Ovary (tissue), 7 donors: ENCODE measurements at regions not wholly inside any gene's neighbourhood (a gene's known extent, or its start where the extent isn't known, plus 50 kb on each side); places are given as distances from the start of the nearest gene placed in this dataset.

Source experiments
- DNase-seq, 5 donors: peaks; one replicate each; pipeline ENCODE4 v3.0.0-alpha.2; 2019 to 2020
- H3K27ac ChIP-seq, 2 donors: fragments of 200-600 bp; one replicate each; pipeline versions ENCODE4 v1.5.1 to v1.8.0; 2019 to 2022
- H3K27me3 ChIP-seq: fragments of 200-600 bp; one replicate; pipeline ENCODE4 v1.8.0; 2022
- H3K36me3 ChIP-seq: fragments of 200-600 bp; sonication (generic); one replicate; pipeline ENCODE4 v1.5.1; 2019
- H3K4me1 ChIP-seq: one replicate; pipeline ENCODE4 v1.8.1; 2013; ENCODE audit warnings: mild to moderate bottlenecking, moderate library complexity; ENCODE audit not compliant: insufficient read depth
- H3K4me3 ChIP-seq: fragments of 200-600 bp; sonication (generic); one replicate; pipeline ENCODE4 v1.5.1; 2017
- H3K9me3 ChIP-seq, 2 donors: fragments of 200-600 bp in 1 of 2; sonication (generic) in 1 of 2; one replicate each; pipeline versions ENCODE4 v1.5.1 to v1.8.1; 2013 to 2019; ENCODE audit warnings: mild to moderate bottlenecking in 1 of 2, moderate library complexity in 1 of 2
- EP300 ChIP-seq: sonication (generic); formaldehyde crosslinking; IDR thresholded peaks from one replicate; pipeline ENCODE4 v1.6.1; 2017; ENCODE audit warnings: antibody characterized with exemption
- POLR2A ChIP-seq: fragments of 450-650 bp; IDR thresholded peaks from one replicate; pipeline ENCODE4 v1.6.1; 2017; ENCODE audit warnings: antibody characterized with exemption, mild to moderate bottlenecking, moderate library complexity
- WGBS, 3 donors: extraction: QIAGEN DNeasy Blood & Tissue Kit in 1 of 3; methylation state at CpG; one replicate each; pipeline versions ENCODE4 v1.1.5 to v1.1.7; 2013 to 2017; 5-methylcytosine and 5-hydroxymethylcytosine counted together
- intact Hi-C, 4 donors: fragments of 100-400 bp; cut with DNase I; formaldehyde crosslinking; loops; one replicate each; pipeline versions ENCODE4 v1.11.0 to v1.15.1; 2022 to 2023
- TF ChIP-seq, protein P1 (sequence below), 3 donors: fragments of 450-650 bp in 2 of 3; fragments of 200-600 bp in 1 of 3; IDR thresholded peaks; one replicate each; pipeline versions ENCODE4 v1.5.1 to v1.8.0; 2016 to 2022; ENCODE audit warnings: antibody characterized with exemption in 3 of 3, mild to moderate bottlenecking in 1 of 3
- donor health status: DM: no; HTN: no; CAD: no; lungs with moderate emphysema.
- donor health status: DM: no; HTN: no; CAD: no.
- donor health status: Bipolar disorder and iron deficiency.
- donor health status: DM: no; HTN: no; CAD: no.
- donor health status: DM: yes; HTN: yes; CAD: no.

DNA sequence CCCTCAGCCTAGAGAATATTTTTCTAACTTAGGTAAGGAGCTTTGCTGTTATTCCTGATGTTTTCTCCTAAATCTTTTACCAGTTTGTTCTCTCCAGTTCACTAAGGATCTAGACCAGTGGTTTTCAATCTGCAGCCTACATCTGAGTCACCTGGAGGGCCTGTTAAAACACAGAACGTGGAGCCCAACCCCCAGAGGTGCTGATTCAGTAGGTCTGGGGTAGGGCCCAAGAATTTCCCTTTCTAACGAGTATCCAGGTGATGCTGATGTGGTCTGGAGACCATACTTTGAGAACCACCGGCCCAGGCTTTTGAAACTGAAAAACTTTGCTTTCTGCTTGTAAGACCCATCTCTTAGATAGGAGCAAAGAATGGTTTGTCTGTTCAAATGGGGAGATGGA is 51.2 kb upstream of the KMT2E start:
- Histone ChIP-seq H3K36me3 (no peaks in the 10 kb centered on the region), H3K27me3 (no peaks in the 10 kb centered on the region), H3K4me1 (peaks cover 9% of the 10 kb centered on the region), H3K27ac (no peak overlapping the region), H3K4me3 (no peak overlapping the region), H3K9me3 (no peaks in the 10 kb centered on the region)
- intact Hi-C loops: no loop called here
- TF ChIP-seq, protein P1, sequence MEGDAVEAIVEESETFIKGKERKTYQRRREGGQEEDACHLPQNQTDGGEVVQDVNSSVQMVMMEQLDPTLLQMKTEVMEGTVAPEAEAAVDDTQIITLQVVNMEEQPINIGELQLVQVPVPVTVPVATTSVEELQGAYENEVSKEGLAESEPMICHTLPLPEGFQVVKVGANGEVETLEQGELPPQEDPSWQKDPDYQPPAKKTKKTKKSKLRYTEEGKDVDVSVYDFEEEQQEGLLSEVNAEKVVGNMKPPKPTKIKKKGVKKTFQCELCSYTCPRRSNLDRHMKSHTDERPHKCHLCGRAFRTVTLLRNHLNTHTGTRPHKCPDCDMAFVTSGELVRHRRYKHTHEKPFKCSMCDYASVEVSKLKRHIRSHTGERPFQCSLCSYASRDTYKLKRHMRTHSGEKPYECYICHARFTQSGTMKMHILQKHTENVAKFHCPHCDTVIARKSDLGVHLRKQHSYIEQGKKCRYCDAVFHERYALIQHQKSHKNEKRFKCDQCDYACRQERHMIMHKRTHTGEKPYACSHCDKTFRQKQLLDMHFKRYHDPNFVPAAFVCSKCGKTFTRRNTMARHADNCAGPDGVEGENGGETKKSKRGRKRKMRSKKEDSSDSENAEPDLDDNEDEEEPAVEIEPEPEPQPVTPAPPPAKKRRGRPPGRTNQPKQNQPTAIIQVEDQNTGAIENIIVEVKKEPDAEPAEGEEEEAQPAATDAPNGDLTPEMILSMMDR (IDR thresholded peaks at IDR 0.05): no peak
- TF ChIP-seq EP300 (no peak), POLR2A (no peak)
- DNase-seq: no peak
- 81 to 88% (median 84%) methylated on average over 3 of the region's 3 CpGs for WGBS, 3 donors

DNA sequence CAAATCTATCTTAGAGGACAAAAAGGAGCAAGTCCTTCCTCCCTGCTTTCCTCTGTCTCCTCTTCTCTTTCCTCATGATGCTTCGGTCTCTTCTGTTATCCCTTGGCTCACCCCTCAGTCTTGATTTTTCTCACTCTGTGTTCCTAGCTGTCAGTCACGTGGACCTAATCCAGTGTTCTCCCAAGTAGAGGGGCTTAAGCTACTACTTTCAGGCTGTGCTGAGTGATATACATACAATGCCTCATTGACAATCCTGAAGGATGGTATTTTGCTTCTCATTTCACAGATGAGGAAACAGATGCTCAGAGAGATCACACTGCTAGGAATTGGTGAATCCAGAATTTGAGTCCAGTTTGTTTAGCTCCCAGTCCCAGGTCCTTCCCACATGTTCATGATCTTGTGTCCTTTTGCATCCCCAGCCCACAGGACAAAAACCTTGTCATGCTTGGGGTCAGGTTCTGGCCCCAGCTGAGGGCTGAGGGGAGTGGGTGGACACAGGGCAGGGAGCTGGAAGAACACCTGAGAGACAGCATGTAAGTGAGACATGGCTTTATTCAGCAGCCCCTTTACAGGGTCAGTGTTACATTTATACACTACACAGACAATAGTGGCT is 50.5 kb upstream of the KMT2E start:
- H3K36me3 ChIP-seq: no peaks in the 10 kb centered on the region
- H3K9me3 ChIP-seq: no peaks in the 10 kb centered on the region
- peaks cover 9% of the 10 kb centered on the region for H3K4me1 ChIP-seq
- peak in 1 of 5 donors; percentile 44 for DNase-seq
- TF ChIP-seq EP300 (no peak), POLR2A (no peak)
- TF ChIP-seq, protein P1 (IDR thresholded peaks at IDR 0.05): no peak
- WGBS, 3 donors: 53 to 68% (median 56%) methylated on average over 2 of the region's 2 CpGs
- H3K27me3 ChIP-seq: no peaks in the 10 kb centered on the region
- H3K4me3 ChIP-seq: no peak overlapping the region
- H3K27ac ChIP-seq: peak overlapping the region in 1 of 2 donors; percentile 47
- intact Hi-C loops: no loop called here

DNA sequence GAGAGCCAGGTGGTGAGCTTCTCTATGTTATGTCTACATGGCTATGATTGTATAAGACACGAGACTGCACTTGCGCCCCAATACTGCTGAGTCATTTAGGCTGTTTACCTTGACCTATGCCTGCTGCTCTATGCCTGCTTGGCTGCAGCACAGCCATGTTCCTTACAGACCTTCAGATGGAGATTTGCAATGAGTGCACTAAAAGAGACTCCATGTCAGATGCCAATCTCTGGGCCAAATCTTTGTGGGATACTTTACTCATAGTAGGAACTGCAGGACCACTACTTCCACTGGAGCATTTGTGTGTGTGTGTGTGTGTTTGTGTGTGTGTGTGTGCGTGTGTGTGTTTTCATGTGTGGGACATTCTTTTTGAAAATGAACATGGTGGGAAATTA is 50.0 kb upstream of the KMT2E start:
- no peaks in the 10 kb centered on the region for H3K9me3 ChIP-seq
- TF ChIP-seq EP300 (no peak), POLR2A (no peak)
- TF ChIP-seq, protein P1 (IDR thresholded peaks at IDR 0.05): no peak
- WGBS, 3 donors: 23 to 53% (median 33%) methylated on average over 3 of the region's 3 CpGs
- H3K27me3 ChIP-seq: no peaks in the 10 kb centered on the region
- H3K36me3 ChIP-seq: no peaks in the 10 kb centered on the region
- H3K27ac ChIP-seq: peak overlapping the region in 1 of 2 donors; percentile 47
- peak in 3 of 5 donors; percentile 52 to 63 (median 53) for DNase-seq
- peaks cover 10% of the 10 kb centered on the region for H3K4me1 ChIP-seq
- intact Hi-C loops: no loop called here
- H3K4me3 ChIP-seq: no peak overlapping the region
